ENCODE measurements at regions not wholly inside any gene's neighbourhood (a gene's known extent, or its start where the extent isn't known, plus 50 kb on each side); places are given as distances from the start of the nearest gene placed in this dataset.

- TF ChIP-seq KDM1A (IDR thresholded peaks at IDR 0.05; ENCODE audit: borderline replicate concordance, low read length), result no peak
- TF ChIP-seq, protein P1, sequence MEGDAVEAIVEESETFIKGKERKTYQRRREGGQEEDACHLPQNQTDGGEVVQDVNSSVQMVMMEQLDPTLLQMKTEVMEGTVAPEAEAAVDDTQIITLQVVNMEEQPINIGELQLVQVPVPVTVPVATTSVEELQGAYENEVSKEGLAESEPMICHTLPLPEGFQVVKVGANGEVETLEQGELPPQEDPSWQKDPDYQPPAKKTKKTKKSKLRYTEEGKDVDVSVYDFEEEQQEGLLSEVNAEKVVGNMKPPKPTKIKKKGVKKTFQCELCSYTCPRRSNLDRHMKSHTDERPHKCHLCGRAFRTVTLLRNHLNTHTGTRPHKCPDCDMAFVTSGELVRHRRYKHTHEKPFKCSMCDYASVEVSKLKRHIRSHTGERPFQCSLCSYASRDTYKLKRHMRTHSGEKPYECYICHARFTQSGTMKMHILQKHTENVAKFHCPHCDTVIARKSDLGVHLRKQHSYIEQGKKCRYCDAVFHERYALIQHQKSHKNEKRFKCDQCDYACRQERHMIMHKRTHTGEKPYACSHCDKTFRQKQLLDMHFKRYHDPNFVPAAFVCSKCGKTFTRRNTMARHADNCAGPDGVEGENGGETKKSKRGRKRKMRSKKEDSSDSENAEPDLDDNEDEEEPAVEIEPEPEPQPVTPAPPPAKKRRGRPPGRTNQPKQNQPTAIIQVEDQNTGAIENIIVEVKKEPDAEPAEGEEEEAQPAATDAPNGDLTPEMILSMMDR (IDR thresholded peaks at IDR 0.05; ENCODE audit: control extremely low read depth in 1 of 3, insufficient read depth in 1 of 3, low read depth in 1 of 3, low read length in 3 of 3), result no peak
- TF ChIP-seq EP300 (IDR thresholded peaks at IDR 0.05; ENCODE audit: borderline replicate concordance in 1 of 2, low read depth in 2 of 2, low read length in 2 of 2), result no peak
- TF ChIP-seq POLR2A (IDR thresholded peaks at IDR 0.05; ENCODE audit: control extremely low read depth in 1 of 2, low read depth in 2 of 2, low read length in 2 of 2), result no peak
- no peak for TF ChIP-seq TAF1 (IDR thresholded peaks at IDR 0.05; ENCODE audit: low read depth, low read length)
- no peak for TF ChIP-seq BCL11A (IDR thresholded peaks at IDR 0.05; ENCODE audit: low read depth in 2 of 2, low read length in 2 of 2)
- no peak for TF ChIP-seq BRCA1 (IDR thresholded peaks at IDR 0.05; ENCODE audit: low read depth, low read length)
These were observed 983.2 kb upstream of the CDH2 start for GRCh38 chr18:29160170-29160569.
